HCT116 (cell line): ENCODE measurements at regions not wholly inside any gene's neighbourhood (a gene's known extent, or its start where the extent isn't known, plus 50 kb on each side); places are given as distances from the start of the nearest gene placed in this dataset.

ENCODE experiments used
- ATAC-seq: fragments of 200-7000 bp; cut with Tn5 transposase; 2 replicates; pipeline ENCODE4 v1.9.1; 2020; ENCODE audit warnings: mild to moderate bottlenecking, moderate library complexity
- BruUV-seq: library from RNA; stranded (reverse); fragments of 400-500 nt; replicated peaks from 2 replicates; lab custom pipeline; 2021; lab: Mats Ljungman, UMichigan
- CTCF ChIA-PET: fragments of 300-600 bp; sonication (Branson Sonifier 250); formaldehyde crosslinking; loops from one replicate; lab custom pipeline; 2021; ENCODE audit warnings: antibody characterized with exemption; lab: Charles Lee
- POLR2A ChIA-PET: fragments of 300-600, 350-600 bp; sonication (Branson Sonifier 250); formaldehyde crosslinking; loops from one replicate; lab custom pipeline; 2021; ENCODE audit warnings: antibody characterized with exemption; lab: Charles Lee
- RAD21 ChIA-PET, 2 experiments: fragments of 300-600 bp; sonication (Branson Sonifier 250); formaldehyde crosslinking; loops; one replicate each; lab custom pipeline; 2023; ENCODE audit warnings: low total read pairs in 2 of 2; ENCODE audit not compliant: uncharacterized antibody in 2 of 2, unreplicated experiment in 2 of 2, low non-redundant PET in 1 of 2; lab: Charles Lee
- DNase-seq: peaks from one replicate; pipeline ENCODE4 v3.0.0-alpha.2; 2010; ENCODE audit warnings: low read depth, low spot score
- H2AFZ ChIP-seq: fragments of 200-600 bp; shearing (Covaris generic), sonication (generic); 2 replicates; pipeline ENCODE4 v1.6.1; 2017; ENCODE audit warnings: low read depth, mixed run types, mixed read lengths, antibody characterized with exemption, low read length; ENCODE audit not compliant: poor library complexity, severe bottlenecking
- H3K27ac ChIP-seq: 2 replicates; pipeline ENCODE4 v1.5.1; 2012; ENCODE audit warnings: low read depth, low read length
- H3K27me3 ChIP-seq: fragments of 200-600 bp; sonication (generic); 2 replicates; pipeline ENCODE4 v1.6.1; 2016; ENCODE audit warnings: mixed run types, low read length, mixed read lengths; ENCODE audit not compliant: insufficient read depth
- H3K36me3 ChIP-seq, 2 experiments: fragments of 200-500 bp in 1 of 2; fragments of 200-600 bp in 1 of 2; sonication (Bioruptor generic) in 1 of 2; sonication (generic) in 1 of 2; 2 replicates each; pipeline versions ENCODE4 v1.5.1 to v1.6.1; 2014 to 2016; ENCODE audit warnings: low read length in 2 of 2, inconsistent platforms in 1 of 2, mixed read lengths in 1 of 2, mixed run types in 1 of 2; ENCODE audit not compliant: insufficient read depth in 2 of 2, control insufficient read depth in 1 of 2
- H3K4me1 ChIP-seq, 2 experiments: fragments of 200-600 bp in 1 of 2; sonication (generic) in 1 of 2; 2 replicates each; pipeline versions ENCODE4 v1.5.1 to v1.6.1; 2012 to 2017; ENCODE audit warnings: low read length in 2 of 2, inconsistent platforms in 1 of 2, mild to moderate bottlenecking in 1 of 2, mixed read lengths in 1 of 2, mixed run types in 1 of 2, moderate library complexity in 1 of 2; ENCODE audit not compliant: insufficient read depth in 2 of 2, control insufficient read depth in 1 of 2
- H3K4me2 ChIP-seq: fragments of 200-600 bp; sonication (generic); 2 replicates; pipeline ENCODE4 v1.6.1; 2017; ENCODE audit warnings: mixed run types, low read length, mixed read lengths
- H3K4me3 ChIP-seq, 2 experiments: fragments of 200-600 bp in 1 of 2; sonication (generic) in 1 of 2; replicated peaks in 1 of 2; 2 replicates each; pipeline ENCODE4 v1.5.1; 2011 to 2016; ENCODE audit warnings: low read length in 2 of 2, control low read depth in 1 of 2, low read depth in 1 of 2, mild to moderate bottlenecking in 1 of 2, mixed read lengths in 1 of 2, mixed run types in 1 of 2
- H3K79me2 ChIP-seq: fragments of 200-600 bp; sonication (generic); 2 replicates; pipeline ENCODE4 v1.6.1; 2017; ENCODE audit warnings: mild to moderate bottlenecking, mixed run types, low read length, moderate library complexity, mixed read lengths; ENCODE audit not compliant: insufficient read depth
- H3K9ac ChIP-seq: fragments of 200-600 bp; sonication (generic); 2 replicates; pipeline ENCODE4 v1.6.1; 2016; ENCODE audit warnings: low read length, mixed read lengths
- H3K9me2 ChIP-seq: fragments of 200-600 bp; sonication (generic), shearing (Covaris generic); 2 replicates; pipeline ENCODE4 v1.6.1; 2017; ENCODE audit warnings: mixed run types, mild to moderate bottlenecking, moderate library complexity; ENCODE audit not compliant: insufficient read depth
- H3K9me3 ChIP-seq, 2 experiments: fragments of 200-500 bp in 1 of 2; fragments of 200-600 bp in 1 of 2; sonication (Bioruptor generic) in 1 of 2; sonication (generic) in 1 of 2; 2 replicates each; pipeline ENCODE4 v1.6.1; 2014 to 2017; ENCODE audit warnings: low read length in 2 of 2, mixed read lengths in 2 of 2, inconsistent platforms in 1 of 2, low read depth in 1 of 2, mild to moderate bottlenecking in 1 of 2, mixed run types in 1 of 2, moderate library complexity in 1 of 2; ENCODE audit not compliant: control insufficient read depth in 1 of 2, insufficient read depth in 1 of 2
- H4K20me1 ChIP-seq: fragments of 200-600 bp; sonication (generic), shearing (Covaris generic); 2 replicates; pipeline ENCODE4 v1.6.1; 2017; ENCODE audit warnings: mixed run types, mild to moderate bottlenecking, moderate library complexity; ENCODE audit not compliant: insufficient read depth
- CBX3 ChIP-seq: IDR thresholded peaks from 2 replicates; pipeline ENCODE4 v1.6.1; 2012; ENCODE audit warnings: low read depth
- CTCF ChIP-seq, 3 experiments: fragments of 200-600 bp in 1 of 3; sonication (generic) in 1 of 3; IDR thresholded peaks in 2 of 3; conservative IDR thresholded peaks in 1 of 3; 2 replicates each; pipeline ENCODE4 v1.5.1; 2012 to 2017; ENCODE audit warnings: low read depth in 2 of 3, low read length in 2 of 3, antibody characterized with exemption in 1 of 3, borderline replicate concordance in 1 of 3, control low read depth in 1 of 3, mild to moderate bottlenecking in 1 of 3, mixed read lengths in 1 of 3, mixed run types in 1 of 3, moderate library complexity in 1 of 3; ENCODE audit not compliant: insufficient read depth in 1 of 3
- ELF1 ChIP-seq: IDR thresholded peaks from 2 replicates; pipeline ENCODE4 v1.6.1; 2012; ENCODE audit warnings: low read depth, borderline replicate concordance
- EZH2phosphoT487 ChIP-seq: fragments of 200-600 bp; IDR thresholded peaks from 2 replicates; pipeline ENCODE4 v1.6.1; 2018; ENCODE audit warnings: antibody characterized with exemption, borderline replicate concordance
- JUND ChIP-seq: IDR thresholded peaks from 2 replicates; pipeline ENCODE4 v1.6.1; 2012
- POLR2A ChIP-seq: IDR thresholded peaks from 2 replicates; pipeline ENCODE4 v1.7.0; 2011; ENCODE audit warnings: borderline replicate concordance; ENCODE audit not compliant: insufficient read depth, insufficient read length; ENCODE audit errors: extremely low read depth
- RAD21 ChIP-seq: IDR thresholded peaks from 2 replicates; pipeline ENCODE4 v1.6.1; 2012; ENCODE audit warnings: low read depth, mild to moderate bottlenecking
- SIN3A ChIP-seq: IDR thresholded peaks from 2 replicates; pipeline ENCODE4 v1.6.1; 2012; ENCODE audit warnings: low read depth
- SP1 ChIP-seq: IDR thresholded peaks from 2 replicates; pipeline ENCODE4 v1.6.1; 2012; ENCODE audit warnings: low read depth
- TCF7L2 ChIP-seq: IDR thresholded peaks from 2 replicates; pipeline ENCODE4 v1.7.0; 2011; ENCODE audit warnings: borderline replicate concordance, inconsistent platforms; ENCODE audit not compliant: insufficient read depth, insufficient read length; ENCODE audit errors: extremely low read depth
- YY1 ChIP-seq: IDR thresholded peaks from 2 replicates; pipeline ENCODE4 v1.6.1; 2011; ENCODE audit warnings: low read length, low read depth, moderate library complexity, mild to moderate bottlenecking; ENCODE audit not compliant: insufficient replicate concordance; ENCODE audit errors: extremely low read depth
- intact Hi-C: fragments of 100-400 bp; cut with micrococcal nuclease; formaldehyde crosslinking; loops from 2 replicates; pipeline ENCODE4 v1.10.0; 2022
- TF ChIP-seq, protein P1 (sequence below): IDR thresholded peaks from 2 replicates; pipeline ENCODE4 v1.6.1; 2012

DNA sequence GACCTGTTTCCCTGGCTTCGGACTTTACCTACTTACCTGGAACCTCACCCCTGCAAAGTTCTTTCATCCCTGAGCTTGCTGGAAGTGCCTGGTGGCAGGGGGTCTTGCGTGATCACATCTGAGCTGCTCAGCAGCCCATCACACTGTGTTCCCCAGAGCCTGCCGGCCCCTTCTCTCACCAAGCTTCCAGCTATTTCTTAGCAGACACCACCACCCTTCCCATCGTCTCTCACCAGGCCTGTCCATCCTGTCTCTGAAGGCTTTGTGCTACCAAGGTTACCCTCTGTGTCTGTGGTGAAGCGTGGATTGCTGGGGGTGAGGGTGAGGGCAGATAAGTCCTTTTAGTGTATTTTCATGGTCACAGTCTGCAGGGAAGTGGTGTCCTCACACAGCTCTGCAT is 78.8 kb upstream of the NRXN3 start:
- TF ChIP-seq ELF1 (no peak), EZH2phosphoT487 (no peak), RAD21 (no peak), JUND (no peak), TCF7L2 (no peak)
- TF ChIP-seq, protein P1, sequence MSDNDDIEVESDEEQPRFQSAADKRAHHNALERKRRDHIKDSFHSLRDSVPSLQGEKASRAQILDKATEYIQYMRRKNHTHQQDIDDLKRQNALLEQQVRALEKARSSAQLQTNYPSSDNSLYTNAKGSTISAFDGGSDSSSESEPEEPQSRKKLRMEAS: no peak
- Histone ChIP-seq H2AFZ (no peak overlapping the region), H3K27ac (no peak overlapping the region), H3K4me2 (no peak overlapping the region), H3K9me3 (no peaks in the 10 kb centered on the region), H3K4me1 (no peaks in the 10 kb centered on the region), H3K36me3 (no peaks in the 10 kb centered on the region), H3K9ac (no peak overlapping the region), H4K20me1 (no peaks in the 10 kb centered on the region), H3K4me3 (no peak overlapping the region), H3K27me3 (peaks cover 56% of the 10 kb centered on the region), H3K79me2 (no peaks in the 10 kb centered on the region), H3K9me2 (no peaks in the 10 kb centered on the region)
- ChIA-PET CTCF (no interaction called here), POLR2A (no interaction called here), RAD21 (no interaction called here)
- DNase-seq: no peak
- no peak for ATAC-seq
- BruUV-seq: no TSS peak
- intact Hi-C loops: no loop called here

DNA sequence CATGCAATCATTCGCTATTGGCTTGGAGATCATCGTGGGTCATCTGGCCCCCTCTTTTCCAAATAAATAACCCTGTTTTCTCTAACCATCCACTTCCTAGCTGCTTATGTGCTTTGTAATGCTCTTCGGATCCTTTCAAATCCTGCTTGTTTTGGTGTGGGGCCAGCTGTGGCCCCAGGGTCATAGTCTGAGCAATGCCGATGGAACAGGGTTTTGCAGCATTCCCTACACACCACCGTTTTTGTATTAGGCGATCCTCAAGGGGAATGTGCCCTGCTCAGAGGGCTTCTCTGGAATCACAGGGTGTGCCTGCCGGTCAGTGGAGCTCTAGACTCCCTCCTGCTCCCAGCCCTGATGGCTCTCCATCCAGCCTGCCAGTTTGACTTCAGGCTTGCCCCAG is 78.1 kb upstream of the NRXN3 start:
- no peak for ATAC-seq
- no peak for TF ChIP-seq SIN3A
- TF ChIP-seq POLR2A: no peak
- TF ChIP-seq, protein P1: no peak
- TF ChIP-seq CTCF (IDR thresholded peaks at IDR 0.05 in 2 of 3, conservative IDR thresholded peaks at IDR 0.05 in 1 of 3; ENCODE audit: borderline replicate concordance in 1 of 3, insufficient read depth in 1 of 3, low read depth in 2 of 3, low read length in 2 of 3): no peak
- no peak for TF ChIP-seq CBX3
- TF ChIP-seq YY1: no peak
- TF ChIP-seq SP1: no peak

More for the DNA sequence above, 78.1 kb upstream of the NRXN3 start:
- ChIA-PET POLR2A (no interaction called here), RAD21 (no interaction called here), CTCF (no interaction called here)
- DNase-seq: no peak
- H3K27me3 ChIP-seq: peaks cover 49% of the 10 kb centered on the region
- no peak overlapping the region for H2AFZ ChIP-seq
- no peaks in the 10 kb centered on the region for H3K9me3 ChIP-seq
- H3K4me3 ChIP-seq: no peak overlapping the region
- H3K27ac ChIP-seq: no peak overlapping the region
- H3K4me2 ChIP-seq: no peak overlapping the region
- intact Hi-C loops: no loop called here
- H4K20me1 ChIP-seq: no peaks in the 10 kb centered on the region
- no peaks in the 10 kb centered on the region for H3K36me3 ChIP-seq
- H3K4me1 ChIP-seq: no peaks in the 10 kb centered on the region
- no peak overlapping the region for H3K9ac ChIP-seq
- no TSS peak for BruUV-seq
- no peaks in the 10 kb centered on the region for H3K79me2 ChIP-seq
- H3K9me2 ChIP-seq: no peaks in the 10 kb centered on the region
